MM.1S (cell line): ENCODE measurements at regions not wholly inside any gene's neighbourhood (a gene's known extent, or its start where the extent isn't known, plus 50 kb on each side); places are given as distances from the start of the nearest gene placed in this dataset.

ENCODE experiments used
- EZH2 ChIP-seq: fragments of 300-600 bp; sonication (generic); optimal IDR thresholded peaks from 2 replicates; pipeline ENCODE3; 2017; ENCODE audit warnings: low read depth, mild to moderate bottlenecking, antibody characterized with exemption, low read length, mixed read lengths
- EZH2phosphoT487 ChIP-seq: fragments of 300-600 bp; sonication (generic); IDR thresholded peaks from 2 replicates; pipeline ENCODE4 v1.6.1; 2018; ENCODE audit warnings: antibody characterized with exemption, low read length
- TF ChIP-seq, protein P1 (sequence below): fragments of 300-600 bp; sonication (generic); IDR thresholded peaks from 2 replicates; pipeline ENCODE4 v1.5.1; 2016; ENCODE audit warnings: antibody characterized with exemption, low read length, mixed read lengths

DNA sequence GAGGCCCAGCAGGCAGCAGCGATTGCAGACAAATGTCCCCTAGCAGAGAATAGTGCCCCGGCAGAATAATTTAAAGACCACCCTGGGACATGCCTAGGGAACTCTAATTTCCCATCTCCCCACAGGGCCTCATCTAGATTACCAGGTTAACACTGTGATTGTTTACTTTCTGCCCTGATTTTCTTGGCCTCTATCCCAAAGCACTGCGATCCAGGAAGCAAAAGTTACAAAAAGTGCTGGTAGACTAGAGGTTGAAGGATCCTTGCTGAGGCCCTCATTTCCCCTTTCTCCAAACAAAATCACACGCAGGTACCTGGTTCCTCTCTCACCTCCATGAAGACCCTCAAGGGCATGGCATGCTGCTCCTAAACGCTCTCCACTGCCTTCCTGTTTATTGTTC lies 229.7 kb downstream of the C1orf94 start:
- TF ChIP-seq, protein P1, sequence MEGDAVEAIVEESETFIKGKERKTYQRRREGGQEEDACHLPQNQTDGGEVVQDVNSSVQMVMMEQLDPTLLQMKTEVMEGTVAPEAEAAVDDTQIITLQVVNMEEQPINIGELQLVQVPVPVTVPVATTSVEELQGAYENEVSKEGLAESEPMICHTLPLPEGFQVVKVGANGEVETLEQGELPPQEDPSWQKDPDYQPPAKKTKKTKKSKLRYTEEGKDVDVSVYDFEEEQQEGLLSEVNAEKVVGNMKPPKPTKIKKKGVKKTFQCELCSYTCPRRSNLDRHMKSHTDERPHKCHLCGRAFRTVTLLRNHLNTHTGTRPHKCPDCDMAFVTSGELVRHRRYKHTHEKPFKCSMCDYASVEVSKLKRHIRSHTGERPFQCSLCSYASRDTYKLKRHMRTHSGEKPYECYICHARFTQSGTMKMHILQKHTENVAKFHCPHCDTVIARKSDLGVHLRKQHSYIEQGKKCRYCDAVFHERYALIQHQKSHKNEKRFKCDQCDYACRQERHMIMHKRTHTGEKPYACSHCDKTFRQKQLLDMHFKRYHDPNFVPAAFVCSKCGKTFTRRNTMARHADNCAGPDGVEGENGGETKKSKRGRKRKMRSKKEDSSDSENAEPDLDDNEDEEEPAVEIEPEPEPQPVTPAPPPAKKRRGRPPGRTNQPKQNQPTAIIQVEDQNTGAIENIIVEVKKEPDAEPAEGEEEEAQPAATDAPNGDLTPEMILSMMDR = no peak
- TF ChIP-seq EZH2 (no peak), EZH2phosphoT487 (no peak)
